Transverse colon (tissue), 4 donors: ENCODE measurements at regions not wholly inside any gene's neighbourhood (a gene's known extent, or its start where the extent isn't known, plus 50 kb on each side); places are given as distances from the start of the nearest gene placed in this dataset.

Source experiments
- CTCF ChIP-seq, 5 experiments: fragments of 200-600 bp in 3 of 5; fragments of 450-650 bp in 2 of 5; sonication (generic) in 3 of 5; IDR thresholded peaks; 1 replicate in 2 of 5; 2 replicates in 3 of 5; pipeline ENCODE4 v1.5.1; 2016 to 2017; ENCODE audit warnings: antibody characterized with exemption in 5 of 5, inconsistent platforms in 3 of 5, mild to moderate bottlenecking in 2 of 5, moderate library complexity in 1 of 5
- POLR2A ChIP-seq: fragments of 450-650 bp; IDR thresholded peaks from one replicate; pipeline ENCODE4 v1.6.1; 2016; ENCODE audit warnings: antibody characterized with exemption, mild to moderate bottlenecking, moderate library complexity
- POLR2AphosphoS5 ChIP-seq, 3 donors: sonication (generic); formaldehyde crosslinking; IDR thresholded peaks; one replicate each; pipeline ENCODE4 v1.6.1; 2016; ENCODE audit warnings: antibody characterized with exemption in 3 of 3

- TF ChIP-seq POLR2A (no peak), CTCF (IDR thresholded peaks at IDR 0.05) (no peak), POLR2AphosphoS5 (IDR thresholded peaks at IDR 0.05) (no peak)
Measured at GRCh38 chr9:21598749-21599148, 116.6 kb upstream of the IFNE start.
